Heart right ventricle (tissue), 16 donors: ENCODE measurements at regions not wholly inside any gene's neighbourhood (a gene's known extent, or its start where the extent isn't known, plus 50 kb on each side); places are given as distances from the start of the nearest gene placed in this dataset.

ENCODE experiments used
- ATAC-seq, 8 donors: fragments of 200-7000 bp; cut with Tn5 transposase; one replicate each; pipeline ENCODE4 v1.9.1; 2020; ENCODE audit warnings: mild to moderate bottlenecking in 8 of 8, moderate library complexity in 8 of 8, moderate number of reproducible peaks in 1 of 8
- DNase-seq, 2 donors: peaks; one replicate each; pipeline ENCODE4 v3.0.0-alpha.2; 2020
- H3K27ac ChIP-seq, 10 donors: fragments of 200-600 bp; sonication (generic) in 2 of 10; one replicate each; pipeline versions ENCODE4 v1.5.0 to v1.8.0; 2020 to 2022; ENCODE audit warnings: mild to moderate bottlenecking in 3 of 10
- H3K27me3 ChIP-seq, 7 donors: fragments of 200-600 bp; one replicate each; pipeline ENCODE4 v1.8.0; 2021 to 2022; ENCODE audit warnings: mild to moderate bottlenecking in 2 of 7
- H3K36me3 ChIP-seq, 9 donors: fragments of 200-600 bp; sonication (generic) in 1 of 9; one replicate each; pipeline versions ENCODE4 v1.5.0 to v1.8.0; 2020 to 2022; ENCODE audit warnings: mild to moderate bottlenecking in 2 of 9
- H3K4me1 ChIP-seq, 9 donors: fragments of 200-600 bp; sonication (generic) in 1 of 9; one replicate each; pipeline versions ENCODE4 v1.5.0 to v1.8.0; 2020 to 2022; ENCODE audit warnings: mild to moderate bottlenecking in 4 of 9
- H3K4me3 ChIP-seq, 10 donors: fragments of 200-600 bp; sonication (generic) in 2 of 10; one replicate each; pipeline versions ENCODE4 v1.5.0 to v1.8.0; 2020 to 2022; ENCODE audit warnings: mild to moderate bottlenecking in 7 of 10, moderate library complexity in 2 of 10
- H3K9me3 ChIP-seq, 11 donors: fragments of 200-600 bp in 10 of 11; sonication (generic) in 2 of 11; one replicate each; pipeline versions ENCODE4 v1.5.0 to v1.8.0; 2013 to 2022; ENCODE audit warnings: mild to moderate bottlenecking in 2 of 11, control low read depth in 1 of 11, moderate library complexity in 1 of 11
- WGBS, 2 donors: extraction: QIAGEN DNeasy Blood & Tissue Kit; methylation state at CpG; one replicate each; pipeline ENCODE4 v1.1.7; 2013; ENCODE audit warnings: inconsistent platforms in 1 of 2; 5-methylcytosine and 5-hydroxymethylcytosine counted together
- intact Hi-C, 10 donors: fragments of 100-400 bp; cut with DNase I; formaldehyde crosslinking; loops; one replicate each; pipeline versions ENCODE4 v1.11.1 to v1.14.2; 2022
- TF ChIP-seq, protein P1 (sequence below), 9 donors: fragments of 200-600 bp; sonication (generic) in 2 of 9; IDR thresholded peaks; one replicate each; pipeline versions ENCODE4 v1.5.0 to v1.8.0; 2021 to 2022; ENCODE audit warnings: antibody characterized with exemption in 9 of 9, mild to moderate bottlenecking in 5 of 9, moderate library complexity in 1 of 9
- donor health status: Arrhythmogenic right ventricular cardiomyopathy.
- donor health status: ischemic (EF 13 %, LVEDD 7.1; RV severe dilation, severe dysfunction).
- donor health status: healthy with polysubstance abuse.
- donor health status: DM: no; HTN: yes; CAD: no.
- donor health status: DM: no; HTN: no; CAD: no.
- donor health status: ischemic (EF 25% LVEDD 6.9; RV normal size, moderate dysfunction).
- donor health status: ischemic (EF 25% LVEDD 5.7; RV mildly dilated, moderate dysfunction).
- donor health status: healthy.
- donor health status: DM: yes; HTN: yes; CAD: no.
- donor health status: Ischemic cardiomyopathy.
- donor health status: ischemic (EF 35%, LVEDD 5.7; RV mildly dilated, moderate dysfunction).
- donor health status: nonischemic (EF 11% LVEDD 7.7; RV severe dilation, severe dysfunction).
- donor health status: DM: yes; HTN: yes; CAD: no.
- donor health status: PGD.
- donor health status: ischemic (EF 29% LVEDD 5.4; RV normal size, mild dysfunction).
- donor health status: nonischemic (EF 23%, LVEDD 6.1; RV moderate dilation, normal function).

DNA sequence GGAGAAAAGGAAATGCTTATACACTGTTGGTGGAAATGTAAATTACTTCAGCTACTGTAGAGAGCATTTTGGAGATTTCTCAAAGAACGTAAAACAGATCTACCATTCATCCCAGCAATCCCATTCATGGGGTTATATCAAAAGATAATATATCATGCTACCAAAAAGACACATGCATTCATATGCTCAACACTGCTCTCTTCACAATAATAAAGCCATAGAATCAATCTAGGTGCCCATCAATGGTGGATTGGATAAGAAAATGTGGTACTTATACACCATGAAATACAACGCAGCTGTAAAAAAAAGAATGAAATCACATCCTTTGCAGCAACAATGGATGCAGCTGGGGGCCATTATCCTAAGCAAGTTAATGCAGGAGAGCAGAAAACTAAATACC, 1487.7 kb upstream of the SEL1L start:
- H3K27me3 ChIP-seq: no peaks in the 10 kb centered on the region
- 74 to 92% methylated on average over 2 of the region's 2 CpGs for WGBS, 2 donors
- no peak overlapping the region for H3K27ac ChIP-seq
- peaks cover 0 to 4% (median 0%) of the 10 kb centered on the region in 11 donors for H3K9me3 ChIP-seq
- H3K36me3 ChIP-seq: no peaks in the 10 kb centered on the region
- ATAC-seq (no peak), DNase-seq (no peak)
- intact Hi-C loops: no loop called here
- H3K4me3 ChIP-seq: no peak overlapping the region
- H3K4me1 ChIP-seq: no peaks in the 10 kb centered on the region
- TF ChIP-seq, protein P1, sequence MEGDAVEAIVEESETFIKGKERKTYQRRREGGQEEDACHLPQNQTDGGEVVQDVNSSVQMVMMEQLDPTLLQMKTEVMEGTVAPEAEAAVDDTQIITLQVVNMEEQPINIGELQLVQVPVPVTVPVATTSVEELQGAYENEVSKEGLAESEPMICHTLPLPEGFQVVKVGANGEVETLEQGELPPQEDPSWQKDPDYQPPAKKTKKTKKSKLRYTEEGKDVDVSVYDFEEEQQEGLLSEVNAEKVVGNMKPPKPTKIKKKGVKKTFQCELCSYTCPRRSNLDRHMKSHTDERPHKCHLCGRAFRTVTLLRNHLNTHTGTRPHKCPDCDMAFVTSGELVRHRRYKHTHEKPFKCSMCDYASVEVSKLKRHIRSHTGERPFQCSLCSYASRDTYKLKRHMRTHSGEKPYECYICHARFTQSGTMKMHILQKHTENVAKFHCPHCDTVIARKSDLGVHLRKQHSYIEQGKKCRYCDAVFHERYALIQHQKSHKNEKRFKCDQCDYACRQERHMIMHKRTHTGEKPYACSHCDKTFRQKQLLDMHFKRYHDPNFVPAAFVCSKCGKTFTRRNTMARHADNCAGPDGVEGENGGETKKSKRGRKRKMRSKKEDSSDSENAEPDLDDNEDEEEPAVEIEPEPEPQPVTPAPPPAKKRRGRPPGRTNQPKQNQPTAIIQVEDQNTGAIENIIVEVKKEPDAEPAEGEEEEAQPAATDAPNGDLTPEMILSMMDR (IDR thresholded peaks at IDR 0.05): no peak

DNA sequence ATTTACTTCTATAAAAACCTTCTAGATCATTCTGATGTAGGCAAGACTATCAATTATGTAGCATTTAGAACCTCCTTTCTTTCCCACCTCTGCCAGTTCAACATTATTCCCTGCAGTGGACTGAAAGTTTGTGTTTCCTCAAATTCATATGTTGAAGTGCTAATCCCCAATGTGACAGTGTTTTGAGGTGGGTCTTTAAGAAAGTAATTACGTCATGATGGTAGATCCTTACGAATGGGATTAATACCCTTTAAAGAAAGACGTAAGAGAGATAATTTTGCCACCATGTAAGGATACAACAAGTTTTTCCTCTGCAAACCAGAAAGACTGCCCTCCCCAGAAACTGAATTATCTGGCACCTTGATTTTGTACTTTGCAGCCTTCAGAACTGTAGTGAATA, 1489.7 kb upstream of the SEL1L start:
- DNase-seq: no peak
- WGBS, 2 donors: 71 to 79% methylated on average over 3 of the region's 3 CpGs
- Histone ChIP-seq H3K27me3 (no peaks in the 10 kb centered on the region), H3K9me3 (peaks cover 0 to 4% (median 0%) of the 10 kb centered on the region in 11 donors), H3K4me1 (no peaks in the 10 kb centered on the region), H3K4me3 (no peak overlapping the region), H3K36me3 (no peaks in the 10 kb centered on the region), H3K27ac (no peak overlapping the region)
- TF ChIP-seq, protein P1 (IDR thresholded peaks at IDR 0.05): no peak
- intact Hi-C loops: no loop called here
- no peak for ATAC-seq

DNA sequence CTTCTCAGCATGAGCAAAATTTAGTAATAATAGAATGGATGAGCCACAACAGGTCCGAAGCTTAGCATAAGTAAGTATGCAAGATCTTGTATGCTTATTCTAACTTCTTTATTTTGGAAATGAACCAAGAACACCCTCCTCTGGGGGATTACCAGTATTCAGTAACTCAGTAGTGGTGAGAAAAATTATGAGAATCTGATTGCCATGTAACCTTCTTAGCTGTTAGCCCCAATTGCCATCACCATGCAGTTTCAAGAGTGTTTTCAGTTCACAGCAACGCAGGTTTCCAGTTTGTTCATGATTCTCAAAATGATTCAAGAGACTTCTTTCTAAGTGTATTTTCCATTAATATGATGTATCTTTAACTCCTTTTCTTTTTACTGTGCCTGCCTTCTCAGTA, 1507.6 kb upstream of the SEL1L start:
- H3K36me3 ChIP-seq: no peaks in the 10 kb centered on the region
- ATAC-seq: no peak
- WGBS, 2 donors: 83 to 86% methylated on average over 2 of the region's 2 CpGs
- intact Hi-C loops: no loop called here
- H3K4me3 ChIP-seq: no peak overlapping the region
- H3K4me1 ChIP-seq: no peaks in the 10 kb centered on the region
- no peak overlapping the region for H3K27ac ChIP-seq
- H3K9me3 ChIP-seq: peaks cover 0 to 11% (median 0%) of the 10 kb centered on the region in 11 donors
- no peak for DNase-seq
- H3K27me3 ChIP-seq: no peaks in the 10 kb centered on the region
- TF ChIP-seq, protein P1 (IDR thresholded peaks at IDR 0.05): no peak

DNA sequence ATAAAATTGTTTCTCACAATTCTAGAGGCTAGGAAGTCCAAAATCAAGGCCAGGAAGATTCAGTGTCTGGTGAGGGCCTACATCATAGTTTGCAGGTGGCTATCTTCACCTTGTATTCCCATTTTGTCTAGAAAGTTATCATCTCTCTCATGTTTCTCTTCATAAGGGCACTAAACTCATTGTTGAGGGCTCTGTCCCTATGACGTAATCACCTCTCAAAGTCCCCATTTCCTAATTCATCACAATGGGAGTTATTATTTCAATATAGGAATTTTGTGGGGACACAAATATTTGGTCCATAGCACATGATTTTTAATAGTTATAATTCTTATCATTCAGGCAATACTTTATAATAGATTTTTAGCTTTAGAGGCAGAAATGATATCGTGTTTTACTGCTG, 1509.2 kb upstream of the SEL1L start:
- intact Hi-C loops: no loop called here
- Histone ChIP-seq H3K9me3 (peaks cover 0 to 11% (median 0%) of the 10 kb centered on the region in 11 donors), H3K27me3 (no peaks in the 10 kb centered on the region), H3K27ac (no peak overlapping the region), H3K4me1 (no peaks in the 10 kb centered on the region), H3K4me3 (no peak overlapping the region), H3K36me3 (no peaks in the 10 kb centered on the region)
- TF ChIP-seq, protein P1 (IDR thresholded peaks at IDR 0.05): no peak
- no peak for ATAC-seq
- WGBS, 2 donors: 40 to 41% methylated on average over 2 of the region's 2 CpGs
- no peak for DNase-seq
